ENCODE measurements at regions not wholly inside any gene's neighbourhood (a gene's known extent, or its start where the extent isn't known, plus 50 kb on each side); places are given as distances from the start of the nearest gene placed in this dataset.

- 75 to 94% (median 85%) methylated on average over 4 of the region's 4 CpGs for WGBS, 5 donors
- no peak overlapping the region for H3K27ac ChIP-seq
These were observed 273.8 kb upstream of the RPS23 start for GRCh38 chr5:82551840-82552385.

GRCh38 chr5:82551192-82551591, 273.0 kb upstream of the RPS23 start:
- no peak for TF ChIP-seq POLR2AphosphoS5 (IDR thresholded peaks at IDR 0.05)
- no peak for TF ChIP-seq CTCF (IDR thresholded peaks at IDR 0.05 in 8 of 11, conservative IDR thresholded peaks at IDR 0.05 in 3 of 11)
- TF ChIP-seq POLR2A (IDR thresholded peaks at IDR 0.05), result no peak
- intact Hi-C loops (cut with DNase I; ENCODE audit: low total_unique reads), result no loop called here
- Histone ChIP-seq H3K4me3 (no peak overlapping the region), H3K27me3 (replicated peaks in 1 of 7) (no peaks in the 10 kb centered on the region), H3K9me3 (no peaks in the 10 kb centered on the region), H3K27ac (no peak overlapping the region), H3K4me1 (no peaks in the 10 kb centered on the region), H3K36me3 (no peaks in the 10 kb centered on the region)
- no peak for DNase-seq

More at GRCh38 chr5:82551840-82552385, 273.8 kb upstream of the RPS23 start:
- Histone ChIP-seq H3K4me1 (no peaks in the 10 kb centered on the region), H3K4me3 (no peak overlapping the region), H3K36me3 (no peaks in the 10 kb centered on the region), H3K9me3 (no peaks in the 10 kb centered on the region), H3K27me3 (replicated peaks in 1 of 7) (no peaks in the 10 kb centered on the region)
- TF ChIP-seq POLR2A (IDR thresholded peaks at IDR 0.05) (no peak), CTCF (IDR thresholded peaks at IDR 0.05 in 8 of 11, conservative IDR thresholded peaks at IDR 0.05 in 3 of 11) (no peak), POLR2AphosphoS5 (IDR thresholded peaks at IDR 0.05) (no peak)
- intact Hi-C loops (cut with DNase I; ENCODE audit: low total_unique reads), result no loop called here
- DNase-seq, result no peak

GRCh38 chr5:82549263-82549662, 271.1 kb upstream of the RPS23 start:
- Histone ChIP-seq H3K36me3 (no peaks in the 10 kb centered on the region), H3K27ac (no peak overlapping the region), H3K4me1 (no peaks in the 10 kb centered on the region), H3K4me3 (no peak overlapping the region), H3K27me3 (replicated peaks in 1 of 7) (no peaks in the 10 kb centered on the region), H3K9me3 (peaks cover 0 to 5% (median 0%) of the 10 kb centered on the region in 8 donors)
- TF ChIP-seq POLR2AphosphoS5 (IDR thresholded peaks at IDR 0.05), result no peak
- no peak for TF ChIP-seq POLR2A (IDR thresholded peaks at IDR 0.05)
- TF ChIP-seq CTCF (IDR thresholded peaks at IDR 0.05 in 8 of 11, conservative IDR thresholded peaks at IDR 0.05 in 3 of 11), result no peak
- DNase-seq, result no peak
- intact Hi-C loops (cut with DNase I; ENCODE audit: low total_unique reads), result no loop called here
- WGBS, 5 donors, result 57 to 82% (median 61%) methylated on average over 2 of the region's 2 CpGs

GRCh38 chr5:82544004-82544403, 265.9 kb upstream of the RPS23 start:
- WGBS, 5 donors, result 43 to 77% (median 65%) methylated on average over 1 of the region's 1 CpG
- no peak for DNase-seq
- intact Hi-C loops (cut with DNase I; ENCODE audit: low total_unique reads), result no loop called here

More at GRCh38 chr5:82544004-82544403, 265.9 kb upstream of the RPS23 start:
- no peak overlapping the region for H3K4me3 ChIP-seq
- no peaks in the 10 kb centered on the region for H3K4me1 ChIP-seq
- H3K27ac ChIP-seq, result no peak overlapping the region
- no peaks in the 10 kb centered on the region for H3K36me3 ChIP-seq
- peaks cover 0 to 11% (median 0%) of the 10 kb centered on the region in 8 donors for H3K9me3 ChIP-seq
- no peak for TF ChIP-seq POLR2AphosphoS5 (IDR thresholded peaks at IDR 0.05)
- no peak for TF ChIP-seq CTCF (IDR thresholded peaks at IDR 0.05 in 8 of 11, conservative IDR thresholded peaks at IDR 0.05 in 3 of 11)
- no peak for TF ChIP-seq POLR2A (IDR thresholded peaks at IDR 0.05)
- H3K27me3 ChIP-seq (replicated peaks in 1 of 7), result no peaks in the 10 kb centered on the region
